BJ (cell line): ENCODE measurements at regions not wholly inside any gene's neighbourhood (a gene's known extent, or its start where the extent isn't known, plus 50 kb on each side); places are given as distances from the start of the nearest gene placed in this dataset.

ENCODE experiments used
- CTCF ChIA-PET: fragments of 350-600 bp; formaldehyde crosslinking; extraction: SDS; loops from one replicate; lab custom pipeline; 2021; ENCODE audit warnings: antibody characterized with exemption, inconsistent platforms; lab: Yijun Ruan, JAX
- POLR2A ChIA-PET: fragments of 300-600 bp; sonication (Branson Sonifier 250); formaldehyde crosslinking; extraction: SDS; loops from one replicate; lab custom pipeline; 2021; ENCODE audit warnings: antibody characterized with exemption; lab: Charles Lee
- DNase-seq: peaks from one replicate; pipeline ENCODE4 v3.0.0-alpha.2; 2011; ENCODE audit warnings: low read depth
- H3K27me3 ChIP-seq: 2 replicates; pipeline ENCODE4 v1.6.0; 2011; ENCODE audit warnings: low read length; ENCODE audit not compliant: control insufficient read depth, insufficient read depth
- H3K36me3 ChIP-seq: 2 replicates; pipeline ENCODE4 v1.5.1; 2011; ENCODE audit warnings: low read length; ENCODE audit not compliant: control insufficient read depth, insufficient read depth
- H3K4me3 ChIP-seq: 2 replicates; pipeline ENCODE4 v1.5.1; 2011; ENCODE audit warnings: low read depth, mild to moderate bottlenecking, control low read depth, low read length
- CTCF ChIP-seq: IDR thresholded peaks from 2 replicates; pipeline ENCODE4 v1.5.1; 2011; ENCODE audit warnings: low read depth, mild to moderate bottlenecking, control low read depth, inconsistent platforms, low read length, moderate library complexity; ENCODE audit not compliant: insufficient read depth

GRCh38 chr2:16261071-16261470, 320.7 kb downstream of the MYCN start:
- TF ChIP-seq CTCF = no peak
- H3K27me3 ChIP-seq = no peaks in the 10 kb centered on the region
- CTCF ChIA-PET = no interaction called here
- no peaks in the 10 kb centered on the region for H3K36me3 ChIP-seq
- no peak overlapping the region for H3K4me3 ChIP-seq
- DNase-seq = no peak
- POLR2A ChIA-PET = no interaction called here

- Histone ChIP-seq H3K4me3 (no peak overlapping the region), H3K36me3 (no peaks in the 10 kb centered on the region), H3K27me3 (no peaks in the 10 kb centered on the region)
- ChIA-PET POLR2A (no interaction called here), CTCF (no interaction called here)
- DNase-seq = no peak
- no peak for TF ChIP-seq CTCF
Observed at GRCh38 chr2:16260041-16260830, 319.9 kb downstream of the MYCN start.

GRCh38 chr2:16259010-16259409, 318.7 kb downstream of the MYCN start:
- ChIA-PET POLR2A (no interaction called here), CTCF (no interaction called here)
- no peaks in the 10 kb centered on the region for H3K27me3 ChIP-seq
- no peak overlapping the region for H3K4me3 ChIP-seq
- TF ChIP-seq CTCF = no peak
- H3K36me3 ChIP-seq = no peaks in the 10 kb centered on the region
- DNase-seq = no peak

GRCh38 chr2:16258350-16258749, 318.0 kb downstream of the MYCN start:
- no peak for TF ChIP-seq CTCF
- ChIA-PET CTCF (no interaction called here), POLR2A (no interaction called here)
- Histone ChIP-seq H3K4me3 (no peak overlapping the region), H3K27me3 (no peaks in the 10 kb centered on the region), H3K36me3 (no peaks in the 10 kb centered on the region)
- DNase-seq = no peak

GRCh38 chr2:16257322-16258028, 317.1 kb downstream of the MYCN start:
- CTCF ChIA-PET = no interaction called here
- no peak overlapping the region for H3K4me3 ChIP-seq
- POLR2A ChIA-PET = no interaction called here
- no peak for TF ChIP-seq CTCF
- DNase-seq = no peak
- no peaks in the 10 kb centered on the region for H3K36me3 ChIP-seq
- H3K27me3 ChIP-seq = no peaks in the 10 kb centered on the region
